Suppressor macrophage treated with lipopolysaccharide for 1 hour (primary cell): ENCODE measurements at regions not wholly inside any gene's neighbourhood (a gene's known extent, or its start where the extent isn't known, plus 50 kb on each side); places are given as distances from the start of the nearest gene placed in this dataset.
"Not testable (repeated sequence)": the region's sequence is repeated elsewhere in the genome, so short reads cannot be mapped to it uniquely, and the experiment has no call there.

ENCODE experiments used
- DNase-seq, 3 donors: peaks; one replicate each; pipeline ENCODE4 v3.0.0-alpha.2; 2020 to 2022

GRCh38 chr3:88703501-88704059 lies 403.8 kb upstream of the EPHA3 start:
- no peak for DNase-seq

DNA sequence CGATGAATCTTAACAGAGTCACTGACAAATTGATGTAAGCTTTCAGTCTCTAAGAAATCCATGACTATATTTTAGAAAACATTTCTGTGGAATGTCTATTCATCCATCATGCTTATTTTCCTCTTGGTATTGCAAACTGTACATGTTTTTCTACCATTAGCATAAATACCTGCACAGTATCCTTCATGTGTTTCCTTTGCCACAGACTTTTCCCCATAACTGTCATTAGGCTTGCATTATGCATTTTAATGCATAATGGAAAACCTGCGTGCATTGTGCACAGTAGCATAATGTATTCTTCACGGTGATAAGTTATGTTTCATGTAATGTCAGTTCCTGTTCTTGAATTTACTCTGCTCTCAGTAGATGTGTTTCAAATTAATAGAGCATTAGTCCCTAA lies 403.1 kb upstream of the EPHA3 start:
- DNase-seq = no peak

GRCh38 chr3:88707837-88708236 lies 399.6 kb upstream of the EPHA3 start:
- DNase-seq = no peak

- no peak for DNase-seq
Observed at GRCh38 chr3:88712552-88712951, 394.9 kb upstream of the EPHA3 start.

GRCh38 chr3:88713233-88713691 lies 394.2 kb upstream of the EPHA3 start:
- no peak for DNase-seq

DNA sequence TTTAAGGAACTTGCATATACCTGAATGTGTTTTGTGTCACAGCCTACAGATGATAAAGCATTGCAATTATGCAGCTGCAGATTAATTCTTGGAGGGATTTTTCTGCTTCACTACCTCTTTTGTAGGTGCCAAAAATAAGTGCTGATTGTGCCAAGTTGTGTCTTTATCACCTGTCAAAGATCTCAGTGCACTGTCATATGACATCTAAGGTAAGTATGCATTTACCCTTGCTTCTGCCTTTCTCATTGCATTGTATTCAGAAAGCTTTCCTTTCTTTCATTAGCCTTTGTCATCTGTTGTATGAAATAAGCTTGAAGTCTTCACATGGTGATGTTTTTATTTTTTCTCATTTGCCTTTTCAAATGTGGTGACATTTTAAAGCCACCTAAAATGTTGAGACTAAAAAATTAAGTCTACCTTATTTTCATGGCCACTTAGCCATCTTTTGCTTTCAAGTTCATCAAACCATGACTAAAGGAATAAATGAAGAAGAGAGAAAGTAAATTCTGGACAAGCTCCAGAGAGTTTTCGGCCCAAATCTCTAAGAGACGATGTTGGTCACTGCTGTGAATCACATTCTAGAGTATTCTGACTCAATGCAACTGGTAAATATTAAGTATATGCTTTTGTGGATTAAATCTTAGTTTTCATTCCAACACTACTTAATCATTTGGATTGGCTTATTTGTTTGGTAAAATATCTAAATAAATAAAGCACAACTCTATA lies 381.8 kb upstream of the EPHA3 start:
- DNase-seq = no peak

DNA sequence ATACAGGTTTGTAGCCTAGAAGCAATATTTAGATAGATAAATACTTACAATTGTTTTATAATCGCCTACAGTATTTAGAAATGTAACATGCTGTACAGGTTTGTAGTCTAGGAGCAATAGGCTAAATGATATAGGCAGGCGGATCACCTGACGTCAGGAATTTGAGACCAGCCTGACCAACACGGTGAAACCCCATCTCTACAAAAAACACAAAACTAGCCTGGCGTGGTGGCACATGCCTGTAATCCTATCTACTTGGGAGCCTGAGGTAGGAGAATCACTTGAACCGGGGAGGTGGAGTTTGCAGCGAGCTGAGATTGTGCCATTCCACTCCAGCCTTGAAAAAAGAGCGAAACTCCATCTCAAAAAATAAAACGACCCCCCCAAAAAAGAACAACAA lies 375.2 kb upstream of the EPHA3 start:
- DNase-seq = no peak

GRCh38 chr3:88742106-88742505 lies 365.3 kb upstream of the EPHA3 start:
- DNase-seq = no peak

- no peak for DNase-seq
Observed at GRCh38 chr3:88742674-88743507, 364.5 kb upstream of the EPHA3 start.

GRCh38 chr3:88744896-88745295 lies 362.5 kb upstream of the EPHA3 start:
- no peak for DNase-seq

DNA sequence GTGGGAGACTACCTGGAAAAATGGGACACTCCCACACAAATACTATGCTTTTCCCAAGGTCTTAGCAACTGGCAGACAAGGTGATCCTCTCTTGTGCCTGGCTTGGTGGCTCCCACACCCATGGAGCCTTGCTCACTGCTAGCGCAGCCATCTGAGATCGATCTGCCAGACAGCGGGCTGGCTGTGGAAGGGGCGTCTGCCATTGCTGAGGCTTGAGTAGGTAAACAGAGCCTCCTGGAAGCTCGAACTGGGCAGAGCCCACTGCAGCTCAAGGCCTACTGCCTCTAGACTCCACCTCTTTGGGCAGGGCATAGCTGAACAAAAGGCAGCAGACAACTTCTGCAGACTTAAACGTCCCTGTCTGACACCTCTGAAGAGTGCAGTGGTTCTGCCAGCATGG lies 360.3 kb upstream of the EPHA3 start:
- DNase-seq = not testable (repeated sequence)

- no peak for DNase-seq
Observed at GRCh38 chr3:88758676-88759075, 348.7 kb upstream of the EPHA3 start.

DNA sequence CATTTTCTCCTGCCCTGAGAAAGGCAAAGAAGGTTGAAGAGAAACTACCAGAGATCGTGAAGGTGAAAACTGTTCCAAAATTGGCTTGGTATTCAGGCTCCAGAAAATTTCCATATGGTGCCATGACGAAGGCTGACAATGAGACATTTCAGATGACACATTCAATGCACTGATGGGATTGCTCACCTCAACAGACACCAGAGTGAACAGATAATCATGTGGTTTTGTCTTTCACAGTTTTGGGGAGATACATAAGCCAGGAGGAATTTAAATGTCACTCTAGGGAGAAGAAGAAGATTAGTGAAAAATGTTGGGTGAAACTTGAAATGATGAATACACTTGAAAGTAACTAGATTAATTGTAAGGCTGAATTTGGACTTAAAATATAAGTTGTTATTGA lies 339.7 kb upstream of the EPHA3 start:
- DNase-seq = no peak

DNA sequence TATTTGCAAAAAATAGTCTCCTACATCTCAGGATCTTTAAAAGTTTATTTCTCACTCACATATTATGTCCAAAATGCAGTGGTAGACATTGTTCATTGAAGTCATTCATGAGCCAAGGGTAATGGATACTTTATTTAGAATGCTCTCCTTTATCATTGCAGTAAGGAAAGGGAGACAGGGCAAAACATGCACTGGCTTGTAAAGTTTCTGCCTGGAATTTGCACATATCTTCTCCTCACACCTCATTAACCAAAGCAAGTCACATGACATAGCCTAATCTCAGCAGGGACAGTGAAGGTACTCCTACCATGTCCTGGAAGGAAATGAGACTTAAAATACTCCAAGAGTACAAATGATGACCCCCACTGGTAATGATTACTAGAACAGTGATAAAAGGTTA lies 333.7 kb upstream of the EPHA3 start:
- DNase-seq = no peak

DNA sequence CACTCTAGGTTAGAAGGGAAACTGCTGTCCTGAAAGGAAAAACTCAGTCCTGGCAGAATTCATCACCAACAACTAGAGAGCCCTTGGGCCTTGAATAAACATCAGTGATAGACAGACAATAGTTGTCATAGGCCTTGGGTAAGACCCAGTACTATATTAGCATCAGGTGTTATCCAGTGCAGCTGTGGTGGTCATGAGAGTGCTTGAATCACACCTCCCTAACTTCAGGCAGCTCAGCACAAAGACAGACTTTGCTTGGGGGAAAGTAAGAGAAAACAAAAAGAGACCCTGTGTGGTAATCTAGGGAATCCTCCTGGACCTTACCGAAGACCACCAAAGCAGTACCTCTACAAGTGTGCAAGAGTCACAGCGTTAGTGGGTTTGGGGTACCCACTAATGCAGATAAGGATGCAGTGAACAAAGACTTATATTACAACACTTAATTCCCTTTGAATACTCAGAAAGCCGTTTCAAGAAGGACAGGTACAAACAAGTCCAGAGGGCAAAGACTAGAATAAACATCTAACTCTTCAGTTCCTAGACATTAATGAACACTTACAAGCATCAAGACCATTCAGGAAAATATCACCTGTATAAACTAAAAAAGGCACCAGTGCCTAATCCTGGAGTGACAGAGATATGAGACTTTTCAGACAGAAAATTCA lies 332.3 kb upstream of the EPHA3 start:
- no peak for DNase-seq

DNA sequence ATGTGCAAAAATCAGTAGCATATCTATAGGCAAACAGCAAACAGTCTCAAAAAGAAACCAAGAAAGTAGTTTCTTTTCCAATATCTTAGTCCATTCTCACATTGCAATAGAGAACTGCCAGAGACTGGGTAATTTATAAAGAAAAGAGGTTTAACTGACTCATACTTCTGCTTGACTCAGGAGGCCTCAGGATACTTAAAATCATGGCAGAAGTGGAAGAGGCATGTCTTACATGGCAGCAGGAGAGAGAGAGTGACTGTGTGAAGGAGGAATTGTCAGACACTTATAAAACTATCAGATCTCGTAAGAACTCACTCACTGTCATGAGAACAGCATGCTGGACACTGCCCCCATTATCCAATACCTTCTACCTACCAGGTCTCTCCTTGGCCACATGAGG lies 327.9 kb upstream of the EPHA3 start:
- DNase-seq = no peak

- DNase-seq = no peak
Observed at GRCh38 chr3:88784925-88785324, 322.5 kb upstream of the EPHA3 start.

DNA sequence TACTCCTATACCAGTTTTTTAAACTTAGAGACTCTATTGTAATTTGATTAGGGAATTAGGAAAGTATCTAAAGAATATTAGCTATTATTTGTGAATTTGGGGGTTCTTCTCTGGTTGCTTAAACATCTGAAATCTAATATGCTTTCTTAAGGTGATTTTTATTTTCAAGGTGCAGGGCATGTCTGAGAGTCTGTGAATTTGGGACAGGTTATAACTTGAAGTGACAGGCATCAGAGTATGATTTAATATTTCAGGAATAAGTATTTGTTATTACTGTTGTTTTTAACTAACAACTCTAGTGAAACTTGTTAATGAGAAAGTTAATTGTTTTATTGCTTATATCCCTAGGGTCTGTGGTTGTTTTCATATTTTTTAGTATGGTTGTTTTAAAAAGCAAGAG lies 321.6 kb upstream of the EPHA3 start:
- no peak for DNase-seq

DNA sequence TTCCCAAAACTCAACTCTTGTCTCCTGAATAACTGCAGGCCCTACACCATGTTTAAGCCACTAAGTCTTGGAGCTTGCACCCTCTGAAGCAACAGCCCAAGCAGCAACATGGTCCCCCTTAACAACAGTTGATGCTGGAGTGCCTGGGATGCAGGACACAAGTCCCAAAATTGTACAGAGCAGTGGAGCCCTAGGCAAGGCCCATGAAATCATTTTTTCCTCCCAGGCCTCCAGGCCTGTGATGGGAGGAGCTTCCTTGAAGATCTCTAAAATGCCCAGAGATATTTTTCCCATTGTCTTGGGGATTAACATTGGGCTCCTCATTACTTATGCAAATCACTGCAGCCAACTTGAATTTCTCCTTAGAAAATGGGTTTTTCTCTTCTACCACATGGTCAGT lies 311.9 kb upstream of the EPHA3 start:
- no peak for DNase-seq

DNA sequence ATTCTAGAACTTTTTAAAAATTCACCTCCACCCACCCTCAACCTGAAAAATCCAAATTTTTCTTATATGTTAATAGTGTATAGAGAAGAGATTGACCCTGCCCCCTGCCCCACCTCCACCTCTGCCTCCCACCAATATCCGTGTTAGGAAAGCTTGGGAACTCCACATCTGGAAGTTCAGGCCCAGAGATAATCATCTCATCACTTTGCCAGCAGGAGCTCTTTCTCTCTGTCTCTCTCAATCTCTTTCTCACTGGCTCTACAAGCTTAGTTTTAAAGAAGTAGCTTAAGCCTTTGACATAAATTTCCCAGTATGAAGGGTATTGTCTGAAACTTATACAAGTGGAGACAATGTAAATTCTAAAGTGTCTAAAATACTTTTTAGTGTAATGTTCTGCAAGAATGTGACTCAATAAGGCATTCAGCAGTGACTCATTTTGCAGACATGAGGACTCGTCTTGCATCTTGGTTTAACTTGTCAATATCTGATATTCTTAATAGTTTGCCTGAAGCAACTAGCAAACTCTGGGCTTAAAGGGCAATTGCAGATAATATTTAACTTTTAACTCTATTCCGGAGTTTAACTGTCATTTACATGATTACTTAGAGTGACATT lies 299.8 kb upstream of the EPHA3 start:
- no peak for DNase-seq

GRCh38 chr3:88809993-88810392 lies 297.4 kb upstream of the EPHA3 start:
- no peak for DNase-seq

DNA sequence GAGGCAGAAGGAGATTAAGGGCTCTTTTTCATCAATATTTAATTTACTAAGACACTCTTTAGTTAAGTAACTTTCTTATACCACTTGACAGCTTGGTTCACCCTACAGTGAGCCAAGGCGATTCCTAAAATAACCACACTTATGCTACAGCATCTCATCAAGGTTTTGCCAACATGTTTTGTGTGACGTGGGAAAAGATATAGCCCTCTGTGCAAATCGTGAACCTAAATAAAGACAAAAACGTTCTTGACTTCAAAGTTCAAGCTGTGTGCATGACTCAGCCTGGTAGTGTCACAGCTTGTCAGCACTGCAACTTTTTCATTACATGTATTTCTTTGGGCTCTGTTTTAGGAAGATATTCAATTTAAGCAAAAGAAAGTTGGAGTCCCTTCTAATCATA lies 297.0 kb upstream of the EPHA3 start:
- no peak for DNase-seq

DNA sequence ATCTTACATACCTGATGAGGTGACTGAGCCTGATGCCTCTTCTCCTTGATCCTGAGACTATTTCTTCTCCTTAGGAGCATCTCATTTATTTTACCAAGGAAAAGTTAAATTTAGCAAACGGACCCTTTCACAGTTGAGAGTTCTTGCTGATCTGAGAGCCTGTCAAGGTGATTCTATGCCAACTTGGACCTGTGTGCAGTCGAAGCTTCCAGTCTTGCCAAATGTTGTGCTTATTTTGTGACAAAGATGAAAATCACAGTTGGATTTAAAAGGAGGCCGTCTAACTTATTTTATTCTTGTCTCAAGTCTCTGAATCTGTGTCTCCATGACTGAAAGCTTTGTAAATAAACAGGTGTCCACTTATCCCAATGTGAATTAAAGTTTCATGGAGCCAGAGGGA lies 296.3 kb upstream of the EPHA3 start:
- DNase-seq = no peak
